ENCODE measurements at regions not wholly inside any gene's neighbourhood (a gene's known extent, or its start where the extent isn't known, plus 50 kb on each side); places are given as distances from the start of the nearest gene placed in this dataset.

GRCh38 chr1:101131239-101131843, 105.5 kb upstream of the S1PR1 start:
- FAIRE-seq: no peak
- CTCF ChIA-PET: interaction anchor here (1.3 kb wide), 1 partner anchor 107 kb away, joined by 4 read pairs; no protein-coding TSS in a partner anchor
- BruUV-seq (replicated peaks): no TSS peak

More at GRCh38 chr1:101131239-101131843, 105.5 kb upstream of the S1PR1 start:
- no peak overlapping the region for H3K4me2 ChIP-seq (ENCODE audit: insufficient read depth, low read length)
- H2AFZ ChIP-seq (ENCODE audit: low read depth, low read length): no peak overlapping the region
- POLR2A ChIA-PET: interaction anchor here (0.8 kb wide), 1 partner anchor 198 kb away, joined by 3 read pairs; no protein-coding TSS in a partner anchor
- no peaks in the 10 kb centered on the region for H3K27me3 ChIP-seq (ENCODE audit: control insufficient read depth in 2 of 2, insufficient read depth in 2 of 2, low read length in 2 of 2)
- H3K9ac ChIP-seq (replicated peaks; ENCODE audit: extremely low read depth, insufficient read depth, low read length): no peak overlapping the region
- dilution Hi-C loops (cut with MboI; ENCODE audit: extremely low pct_ligation_motif_present, low sequenced_read_pairs): no loop called here
- peaks cover 8% of the 10 kb centered on the region for H3K4me1 ChIP-seq (ENCODE audit: control insufficient read depth, extremely low read depth, insufficient read depth, low read length)
- H3K27ac ChIP-seq (ENCODE audit: insufficient read depth, low read depth, low read length): no peak overlapping the region
- H3K36me3 ChIP-seq (ENCODE audit: control insufficient read depth in 2 of 2, extremely low read depth in 1 of 2, insufficient read depth in 2 of 2, low read length in 2 of 2): no peaks in the 10 kb centered on the region
- intact Hi-C loops (cut with micrococcal nuclease): no loop called here
- no peaks in the 10 kb centered on the region for H4K20me1 ChIP-seq (replicated peaks; ENCODE audit: control insufficient read depth, extremely low read depth, insufficient read depth, low read length)
- TF ChIP-seq POLR2AphosphoS5 (IDR thresholded peaks at IDR 0.05; ENCODE audit: insufficient read depth, low read depth, low read length) (no peak), FOS (IDR thresholded peaks at IDR 0.05; ENCODE audit: borderline replicate concordance, insufficient read depth, low read length) (no peak), CTCF (IDR thresholded peaks at IDR 0.05; ENCODE audit: extremely low read depth in 1 of 2, insufficient read depth in 1 of 2, low read depth in 1 of 2, low read length in 2 of 2) (no peak), GATA2 (IDR thresholded peaks at IDR 0.05; ENCODE audit: insufficient read depth, insufficient read length, low read depth, low read length) (no peak)
- H3K9me3 ChIP-seq (replicated peaks; ENCODE audit: control insufficient read depth, insufficient read depth, low read length): no peaks in the 10 kb centered on the region
- no peaks in the 10 kb centered on the region for H3K79me2 ChIP-seq (ENCODE audit: control insufficient read depth, insufficient read depth, low read length)
- DNase-seq (ENCODE audit: low read depth, low spot score): no peak
- H3K4me3 ChIP-seq (replicated peaks in 1 of 3; ENCODE audit: insufficient read depth in 1 of 3, low read depth in 1 of 3, low read length in 3 of 3): no peak overlapping the region
- no peaks in the 10 kb centered on the region for H3K9me1 ChIP-seq (replicated peaks; ENCODE audit: control insufficient read depth, extremely low read depth, insufficient read depth, low read length)

Data from endothelial cell of umbilical vein (primary cell).